Activated CD4-positive, alpha-beta T cell treated with anti-CD3 and anti-CD28 coated beads, Interleukin-2, amount 10 ng/mL, durations not matched to agents 24 days and 14 days (primary cell): ENCODE measurements at regions not wholly inside any gene's neighbourhood (a gene's known extent, or its start where the extent isn't known, plus 50 kb on each side); places are given as distances from the start of the nearest gene placed in this dataset.
"Not testable (repeated sequence)": the region's sequence is repeated elsewhere in the genome, so short reads cannot be mapped to it uniquely, and the experiment has no call there.

Source experiments
- DNase-seq: peaks from one replicate; pipeline ENCODE4 v3.0.0; 2022
- H3K27ac Mint-ChIP-seq: one replicate; pipeline ENCODE4 v1.8.0; 2022; ENCODE audit warnings: mild to moderate bottlenecking, mixed read lengths
- H3K27me3 Mint-ChIP-seq: one replicate; pipeline ENCODE4 v1.8.0; 2022; ENCODE audit warnings: mixed read lengths
- H3K36me3 Mint-ChIP-seq: one replicate; pipeline ENCODE4 v1.8.0; 2022; ENCODE audit warnings: low read depth, mild to moderate bottlenecking, mixed read lengths
- H3K4me1 Mint-ChIP-seq: one replicate; pipeline ENCODE4 v1.8.0; 2021; ENCODE audit warnings: mixed read lengths
- H3K4me3 Mint-ChIP-seq: one replicate; pipeline ENCODE4 v1.8.0; 2022; ENCODE audit warnings: mild to moderate bottlenecking, moderate library complexity, mixed read lengths
- H3K9me3 Mint-ChIP-seq: one replicate; pipeline ENCODE4 v1.8.0; 2021; ENCODE audit warnings: mixed read lengths
- intact Hi-C: fragments of 100-400 bp; cut with micrococcal nuclease; formaldehyde crosslinking; loops from one replicate; pipeline ENCODE4 v1.15.1; 2023

DNA sequence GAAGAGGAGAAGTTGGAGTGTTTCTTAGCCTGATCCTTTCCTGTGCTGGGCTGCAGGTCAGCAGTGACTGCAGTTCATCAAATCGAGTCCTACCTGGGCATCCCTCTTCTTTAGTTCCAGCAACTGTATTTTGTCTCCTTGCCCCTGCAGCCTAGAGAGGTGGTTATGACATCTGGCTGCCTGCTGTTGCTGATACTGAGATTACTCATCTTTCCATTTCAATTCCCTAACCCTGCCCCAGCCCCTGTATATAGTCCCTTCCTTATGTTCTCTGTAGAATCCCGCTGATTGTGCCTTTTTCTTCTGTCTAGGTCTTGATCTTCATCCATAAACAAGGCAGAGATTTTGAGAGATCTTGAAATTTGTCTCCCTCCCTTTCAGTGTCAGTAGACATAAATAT is 393.3 kb downstream of the EDEM1 start:
- Mint-ChIP-seq H3K27me3 (no peaks in the 10 kb centered on the region), H3K4me1 (no peaks in the 10 kb centered on the region), H3K9me3 (no peaks in the 10 kb centered on the region), H3K27ac (no peak overlapping the region), H3K4me3 (no peak overlapping the region), H3K36me3 (no peaks in the 10 kb centered on the region)
- no peak for DNase-seq
- intact Hi-C loops, result no loop called here

DNA sequence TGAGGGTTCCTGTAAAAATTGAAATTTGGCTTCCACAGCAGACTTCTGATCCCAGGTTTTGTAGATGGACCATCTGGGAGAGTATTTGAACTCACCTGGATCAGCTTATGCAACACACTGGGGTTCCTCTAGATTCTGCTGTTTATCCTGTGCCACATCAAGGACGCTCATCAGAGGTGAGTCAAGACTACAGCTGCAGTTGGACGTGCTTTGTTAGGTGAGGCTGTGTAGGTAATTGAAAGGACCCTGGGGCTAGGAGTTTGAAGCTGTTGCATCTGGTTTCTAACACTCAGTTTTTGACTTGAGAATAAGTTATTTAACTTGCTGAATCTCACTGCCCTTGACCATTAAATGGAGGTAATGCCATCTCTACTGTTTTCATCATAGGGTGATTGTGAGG is 394.2 kb downstream of the EDEM1 start:
- H3K4me3 Mint-ChIP-seq, result no peak overlapping the region
- no peaks in the 10 kb centered on the region for H3K4me1 Mint-ChIP-seq
- H3K9me3 Mint-ChIP-seq, result no peaks in the 10 kb centered on the region
- H3K36me3 Mint-ChIP-seq, result no peaks in the 10 kb centered on the region
- no peaks in the 10 kb centered on the region for H3K27me3 Mint-ChIP-seq
- no peak for DNase-seq
- intact Hi-C loops, result no loop called here
- no peak overlapping the region for H3K27ac Mint-ChIP-seq

DNA sequence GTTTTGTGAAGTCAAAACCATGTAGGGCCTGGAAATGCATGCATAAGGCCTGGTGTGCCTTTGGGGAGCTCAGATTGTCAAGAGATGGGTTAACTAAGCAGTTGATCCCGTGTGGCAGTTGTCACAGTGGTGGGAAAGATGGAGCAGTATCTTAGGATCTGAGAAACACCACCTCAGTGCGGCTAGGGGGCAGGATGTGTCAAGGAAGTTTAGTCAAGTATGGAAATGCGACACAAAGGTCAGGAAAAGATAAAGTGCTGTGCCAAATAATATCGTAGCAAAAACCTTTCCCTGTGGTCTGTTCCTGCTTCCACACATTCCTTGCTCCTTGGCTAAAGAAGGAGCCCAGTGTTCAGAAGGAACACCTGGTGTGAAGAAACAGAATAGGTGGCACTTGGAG is 396.4 kb downstream of the EDEM1 start:
- no peak for DNase-seq
- H3K4me3 Mint-ChIP-seq, result no peak overlapping the region
- no peak overlapping the region for H3K27ac Mint-ChIP-seq
- intact Hi-C loops, result no loop called here
- H3K36me3 Mint-ChIP-seq, result no peaks in the 10 kb centered on the region
- H3K9me3 Mint-ChIP-seq, result no peaks in the 10 kb centered on the region
- no peaks in the 10 kb centered on the region for H3K27me3 Mint-ChIP-seq
- no peaks in the 10 kb centered on the region for H3K4me1 Mint-ChIP-seq

DNA sequence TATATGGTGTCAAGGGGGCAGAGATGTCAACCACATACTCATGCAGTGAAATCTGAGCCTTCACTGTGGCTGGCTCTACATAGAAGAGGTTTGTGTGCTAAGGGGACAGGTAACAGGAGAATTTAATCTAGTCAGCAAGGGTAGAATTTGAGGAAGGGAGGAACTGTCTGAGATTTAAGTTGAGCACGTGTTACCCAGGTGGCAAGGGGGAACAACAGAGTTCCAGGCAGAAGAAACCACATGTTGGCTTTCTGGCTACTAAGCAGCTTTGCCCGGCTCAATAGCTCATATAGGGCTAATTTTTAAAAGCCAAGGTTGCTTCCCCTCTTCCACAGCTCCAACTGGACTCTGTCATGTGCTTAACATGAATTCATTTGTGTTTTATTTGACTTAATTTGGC is 397.6 kb downstream of the EDEM1 start:
- H3K4me3 Mint-ChIP-seq, result no peak overlapping the region
- H3K36me3 Mint-ChIP-seq, result no peaks in the 10 kb centered on the region
- DNase-seq, result no peak
- H3K27ac Mint-ChIP-seq, result no peak overlapping the region
- H3K27me3 Mint-ChIP-seq, result no peaks in the 10 kb centered on the region
- intact Hi-C loops, result no loop called here
- no peaks in the 10 kb centered on the region for H3K9me3 Mint-ChIP-seq
- H3K4me1 Mint-ChIP-seq, result no peaks in the 10 kb centered on the region

DNA sequence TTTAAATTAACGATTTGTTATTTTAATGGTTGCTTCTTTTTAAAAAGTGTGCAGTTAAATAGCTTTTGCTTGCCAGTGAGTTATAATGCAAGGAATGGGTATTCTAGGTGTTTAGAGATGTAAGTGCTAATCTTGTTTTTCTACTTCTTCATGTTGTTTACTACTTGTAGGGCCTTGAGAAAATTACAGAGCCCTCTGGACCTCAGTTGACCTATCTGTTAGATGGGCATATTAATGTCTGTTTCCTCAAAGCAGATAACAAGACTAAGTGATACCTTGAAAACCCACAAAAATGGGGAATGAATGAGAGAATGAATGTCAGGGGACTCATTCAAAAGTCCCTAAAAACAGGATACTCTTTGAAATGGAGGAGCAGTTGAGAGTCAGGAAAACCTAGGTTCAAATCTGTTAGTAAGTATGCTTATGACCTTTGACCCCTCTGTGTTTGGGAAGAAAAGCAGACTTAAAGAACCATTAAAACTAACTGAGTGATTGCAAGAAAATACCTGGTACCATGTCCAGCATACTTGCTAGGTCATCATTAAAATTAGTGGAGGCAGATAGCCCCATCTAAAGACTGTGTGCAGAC is 419.5 kb downstream of the EDEM1 start:
- Mint-ChIP-seq H3K36me3 (no peaks in the 10 kb centered on the region), H3K4me3 (no peak overlapping the region), H3K27ac (no peak overlapping the region), H3K4me1 (no peaks in the 10 kb centered on the region), H3K9me3 (peaks cover 5% of the 10 kb centered on the region), H3K27me3 (no peaks in the 10 kb centered on the region)
- no peak for DNase-seq
- intact Hi-C loops, result no loop called here

DNA sequence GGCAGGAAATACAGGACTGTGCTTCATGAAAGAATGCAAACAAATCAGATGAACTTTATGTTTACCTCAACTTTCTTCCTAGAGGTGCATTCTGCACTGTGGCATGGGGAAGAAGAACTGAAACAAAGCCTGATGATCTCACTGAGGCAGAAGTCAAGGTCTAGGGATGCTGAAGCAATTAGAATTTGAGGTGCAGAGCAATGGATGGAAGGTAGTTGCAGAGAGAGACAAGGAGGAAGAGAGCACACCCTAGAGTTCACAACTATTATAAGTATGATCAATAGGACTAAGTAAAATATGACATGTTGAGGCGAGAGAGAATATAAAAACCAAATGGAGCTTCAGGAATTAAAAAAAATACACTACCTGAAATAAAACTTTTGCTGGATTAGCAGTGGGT is 420.1 kb downstream of the EDEM1 start:
- DNase-seq, result no peak
- H3K27ac Mint-ChIP-seq, result no peak overlapping the region
- H3K27me3 Mint-ChIP-seq, result no peaks in the 10 kb centered on the region
- no peaks in the 10 kb centered on the region for H3K36me3 Mint-ChIP-seq
- no peaks in the 10 kb centered on the region for H3K9me3 Mint-ChIP-seq
- intact Hi-C loops, result no loop called here
- no peak overlapping the region for H3K4me3 Mint-ChIP-seq
- H3K4me1 Mint-ChIP-seq, result no peaks in the 10 kb centered on the region

DNA sequence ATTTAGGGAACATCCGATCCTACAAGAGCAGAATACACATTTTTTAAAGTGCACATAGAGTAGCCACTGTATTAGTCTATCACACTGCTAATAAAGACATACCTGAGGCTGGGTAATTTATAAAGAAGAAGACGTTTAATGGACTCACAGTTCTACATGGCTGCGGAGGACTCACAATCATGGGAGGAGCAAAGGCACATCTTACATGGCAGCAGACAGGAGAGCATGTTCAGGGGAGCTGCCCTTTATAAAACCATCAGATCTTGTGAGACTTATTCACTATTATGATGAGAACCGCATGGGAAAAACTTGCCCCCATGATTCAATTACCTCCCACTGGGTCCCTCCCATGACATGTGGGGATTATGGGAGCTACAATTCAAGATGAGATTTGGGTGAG is 421.5 kb downstream of the EDEM1 start:
- intact Hi-C loops, H3K27me3 Mint-ChIP-seq, DNase-seq, H3K9me3 Mint-ChIP-seq, H3K36me3 Mint-ChIP-seq, H3K27ac Mint-ChIP-seq, H3K4me1 Mint-ChIP-seq, H3K4me3 Mint-ChIP-seq: not testable (repeated sequence)

DNA sequence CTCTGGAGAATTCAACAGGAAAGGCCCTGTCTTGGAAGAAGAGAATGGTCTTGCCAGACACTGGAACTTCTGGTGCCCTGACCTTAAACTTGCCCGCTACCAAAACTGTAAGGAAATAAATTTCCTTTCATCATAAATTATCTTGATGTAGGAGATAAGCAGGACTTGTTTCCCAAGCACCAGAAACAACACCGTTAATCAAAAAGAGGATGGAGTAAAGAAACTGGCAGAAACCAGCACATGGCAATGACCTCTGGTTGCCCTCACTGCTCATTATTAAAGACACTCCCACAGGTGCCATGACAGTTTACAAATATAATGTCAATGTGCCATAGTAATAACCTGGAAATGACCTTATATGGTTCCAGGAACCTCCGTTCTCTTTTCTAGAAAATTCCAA is 426.1 kb downstream of the EDEM1 start:
- H3K27me3 Mint-ChIP-seq, result no peaks in the 10 kb centered on the region
- H3K4me1 Mint-ChIP-seq, result no peaks in the 10 kb centered on the region
- intact Hi-C loops, result no loop called here
- H3K27ac Mint-ChIP-seq, result no peak overlapping the region
- no peaks in the 10 kb centered on the region for H3K9me3 Mint-ChIP-seq
- no peak for DNase-seq
- H3K4me3 Mint-ChIP-seq, result no peak overlapping the region
- H3K36me3 Mint-ChIP-seq, result no peaks in the 10 kb centered on the region

DNA sequence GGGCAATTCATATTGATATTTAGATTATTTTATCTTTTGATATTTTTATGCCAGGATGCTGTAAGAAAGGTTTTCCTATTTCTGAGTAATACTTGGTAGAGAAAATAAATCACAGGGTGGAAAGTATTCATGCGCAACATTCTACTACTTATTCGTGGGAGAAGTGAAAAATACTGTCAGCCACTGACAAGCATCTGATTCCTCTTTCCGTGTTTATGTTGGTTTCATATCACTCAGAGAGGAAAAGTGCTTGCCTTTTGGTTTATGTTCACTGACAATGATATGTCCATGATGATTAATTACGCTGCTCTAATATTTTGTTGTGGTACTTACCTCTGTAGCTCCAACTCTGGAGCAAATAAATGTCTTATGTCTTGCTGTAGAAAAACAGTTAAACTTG is 429.4 kb downstream of the EDEM1 start:
- no peak for DNase-seq
- Mint-ChIP-seq H3K4me1 (no peaks in the 10 kb centered on the region), H3K27me3 (no peaks in the 10 kb centered on the region), H3K9me3 (no peaks in the 10 kb centered on the region), H3K36me3 (no peaks in the 10 kb centered on the region), H3K4me3 (no peak overlapping the region), H3K27ac (no peak overlapping the region)
- intact Hi-C loops, result no loop called here

DNA sequence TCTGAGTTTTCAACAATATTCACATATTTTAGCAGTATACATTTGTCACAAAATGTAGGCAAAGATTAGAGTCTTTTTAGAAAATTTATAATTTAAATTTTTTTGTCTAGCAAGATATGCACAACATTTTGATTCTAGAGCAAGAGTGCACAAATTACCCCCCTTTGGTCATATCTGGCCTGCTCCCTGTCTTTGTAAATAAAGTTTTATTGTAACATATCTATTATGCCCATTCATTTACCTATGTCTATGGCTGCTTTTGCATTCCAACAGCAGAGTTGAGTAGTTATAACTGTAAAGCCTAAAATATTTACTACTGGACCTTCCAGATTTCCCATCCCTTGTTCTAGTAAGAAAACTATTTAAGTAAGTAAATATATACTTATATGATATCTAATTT is 430.7 kb downstream of the EDEM1 start:
- Mint-ChIP-seq H3K36me3 (no peaks in the 10 kb centered on the region), H3K4me3 (no peak overlapping the region), H3K9me3 (no peaks in the 10 kb centered on the region), H3K27me3 (no peaks in the 10 kb centered on the region), H3K4me1 (no peaks in the 10 kb centered on the region), H3K27ac (no peak overlapping the region)
- no peak for DNase-seq
- intact Hi-C loops, result no loop called here

DNA sequence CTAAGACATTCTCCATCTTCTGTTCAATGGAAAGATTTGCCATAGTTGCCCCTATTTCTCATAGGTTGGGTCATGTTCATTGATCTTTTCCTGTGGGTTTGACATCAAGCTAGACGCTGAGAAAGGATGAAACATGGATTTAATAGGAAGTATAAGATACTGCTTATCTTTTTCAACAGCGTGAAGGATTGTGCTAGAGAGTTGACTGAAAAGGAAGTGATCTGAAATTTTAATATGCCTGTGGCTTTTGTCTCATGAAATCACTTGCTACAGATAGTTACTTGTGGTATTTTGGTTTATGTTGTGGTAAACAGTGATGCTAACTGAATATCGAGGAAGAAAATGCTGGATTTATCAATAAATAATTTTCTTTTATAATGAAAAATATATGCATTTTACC is 442.9 kb downstream of the EDEM1 start:
- no peak overlapping the region for H3K4me3 Mint-ChIP-seq
- no peaks in the 10 kb centered on the region for H3K9me3 Mint-ChIP-seq
- no peaks in the 10 kb centered on the region for H3K4me1 Mint-ChIP-seq
- no peaks in the 10 kb centered on the region for H3K27me3 Mint-ChIP-seq
- intact Hi-C loops, result no loop called here
- H3K27ac Mint-ChIP-seq, result no peak overlapping the region
- DNase-seq, result no peak
- no peaks in the 10 kb centered on the region for H3K36me3 Mint-ChIP-seq

DNA sequence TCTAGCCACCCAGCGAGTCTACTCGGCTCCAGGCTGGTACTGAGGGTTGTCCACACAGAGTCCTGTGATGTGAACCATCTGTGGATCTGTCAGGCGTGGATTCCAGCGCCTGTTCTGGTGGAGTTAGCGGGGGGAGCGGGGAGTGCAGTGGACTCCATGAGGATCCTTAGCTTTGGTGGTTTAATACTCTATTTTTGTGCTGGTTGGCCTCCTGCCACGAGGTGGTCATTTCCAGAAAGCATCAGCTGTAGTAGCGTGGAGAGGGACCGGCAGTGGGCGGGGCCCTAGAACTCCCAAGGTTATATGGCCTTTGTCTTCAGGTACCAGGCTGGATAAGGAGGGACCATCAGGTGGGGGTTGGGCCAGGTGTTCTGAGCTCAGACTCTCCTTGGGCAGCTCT is 446.5 kb downstream of the EDEM1 start:
- intact Hi-C loops, result no loop called here
- no peaks in the 10 kb centered on the region for H3K4me1 Mint-ChIP-seq
- no peaks in the 10 kb centered on the region for H3K36me3 Mint-ChIP-seq
- no peak for DNase-seq
- H3K9me3 Mint-ChIP-seq, result no peaks in the 10 kb centered on the region
- no peak overlapping the region for H3K4me3 Mint-ChIP-seq
- H3K27me3 Mint-ChIP-seq, result no peaks in the 10 kb centered on the region
- no peak overlapping the region for H3K27ac Mint-ChIP-seq

DNA sequence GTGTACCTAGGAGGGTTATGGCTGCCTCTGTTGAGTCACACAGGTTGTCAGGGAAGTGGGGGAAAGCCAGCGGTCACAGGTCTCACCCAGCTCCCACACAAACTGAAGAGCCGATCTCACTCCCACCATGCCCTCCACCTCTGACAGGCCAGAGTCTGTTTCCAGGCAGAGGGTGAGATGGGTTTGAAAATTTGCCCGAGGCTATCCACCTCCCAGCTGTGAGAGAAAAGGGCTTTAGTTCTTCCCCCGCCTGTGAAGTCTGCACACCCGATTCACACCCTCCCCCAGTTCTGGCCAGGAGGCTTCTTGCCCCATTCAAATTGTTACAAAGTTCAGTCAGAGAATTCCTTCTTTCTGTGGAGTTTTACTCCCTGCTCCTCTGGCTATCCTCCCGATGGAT is 446.9 kb downstream of the EDEM1 start:
- Mint-ChIP-seq H3K36me3 (no peaks in the 10 kb centered on the region), H3K27me3 (no peaks in the 10 kb centered on the region), H3K27ac (no peak overlapping the region), H3K4me3 (no peak overlapping the region), H3K4me1 (no peaks in the 10 kb centered on the region), H3K9me3 (no peaks in the 10 kb centered on the region)
- DNase-seq, result no peak
- intact Hi-C loops, result no loop called here

DNA sequence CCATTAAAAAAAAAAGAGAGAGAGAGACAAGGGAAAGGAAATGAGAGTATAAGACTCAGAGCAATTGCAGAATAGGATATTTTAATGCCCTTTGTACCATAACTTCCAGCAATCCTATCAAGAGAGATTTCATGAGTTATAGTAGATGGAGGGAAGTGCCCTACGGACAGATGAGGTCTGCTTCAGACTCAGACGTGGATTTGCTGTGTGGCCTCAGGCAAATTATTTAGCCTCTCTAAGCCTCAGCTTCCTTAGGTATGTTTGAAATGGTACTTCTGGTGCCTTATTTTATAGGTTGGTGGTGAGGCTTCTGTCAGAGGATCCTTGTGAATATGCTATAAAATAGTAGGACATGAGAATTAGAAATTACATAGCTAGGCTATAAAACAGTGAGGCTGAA is 448.2 kb downstream of the EDEM1 start:
- no peaks in the 10 kb centered on the region for H3K27me3 Mint-ChIP-seq
- H3K36me3 Mint-ChIP-seq, result no peaks in the 10 kb centered on the region
- DNase-seq, result no peak
- no peak overlapping the region for H3K4me3 Mint-ChIP-seq
- H3K27ac Mint-ChIP-seq, result no peak overlapping the region
- intact Hi-C loops, result no loop called here
- no peaks in the 10 kb centered on the region for H3K9me3 Mint-ChIP-seq
- no peaks in the 10 kb centered on the region for H3K4me1 Mint-ChIP-seq

DNA sequence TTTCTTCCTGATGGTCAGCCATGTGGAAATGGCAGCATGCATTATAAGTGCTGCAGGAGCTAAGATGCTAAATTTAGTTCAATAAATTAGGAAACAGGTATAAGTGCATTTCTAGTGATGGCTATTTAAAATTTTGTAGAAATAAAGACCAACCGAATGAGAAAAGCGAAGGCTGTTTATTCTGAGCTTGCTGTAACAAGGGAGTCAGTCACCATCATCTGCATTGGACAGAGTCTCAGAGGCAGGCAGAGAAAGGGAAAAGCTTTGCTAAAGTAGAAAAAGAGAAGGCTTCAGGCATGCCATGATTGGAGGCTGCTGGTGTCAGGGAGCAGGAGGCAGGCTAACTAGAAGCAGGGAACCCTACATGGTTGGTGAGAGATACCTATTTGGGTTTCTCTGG is 451.0 kb downstream of the EDEM1 start:
- H3K27ac Mint-ChIP-seq, result no peak overlapping the region
- no peaks in the 10 kb centered on the region for H3K9me3 Mint-ChIP-seq
- intact Hi-C loops, result no loop called here
- H3K36me3 Mint-ChIP-seq, result no peaks in the 10 kb centered on the region
- H3K4me1 Mint-ChIP-seq, result no peaks in the 10 kb centered on the region
- DNase-seq, result no peak
- no peak overlapping the region for H3K4me3 Mint-ChIP-seq
- H3K27me3 Mint-ChIP-seq, result no peaks in the 10 kb centered on the region
